ENCODE measurements at regions not wholly inside any gene's neighbourhood (a gene's known extent, or its start where the extent isn't known, plus 50 kb on each side); places are given as distances from the start of the nearest gene placed in this dataset.
"Not testable (repeated sequence)": the region's sequence is repeated elsewhere in the genome, so short reads cannot be mapped to it uniquely, and the experiment has no call there.

DNA sequence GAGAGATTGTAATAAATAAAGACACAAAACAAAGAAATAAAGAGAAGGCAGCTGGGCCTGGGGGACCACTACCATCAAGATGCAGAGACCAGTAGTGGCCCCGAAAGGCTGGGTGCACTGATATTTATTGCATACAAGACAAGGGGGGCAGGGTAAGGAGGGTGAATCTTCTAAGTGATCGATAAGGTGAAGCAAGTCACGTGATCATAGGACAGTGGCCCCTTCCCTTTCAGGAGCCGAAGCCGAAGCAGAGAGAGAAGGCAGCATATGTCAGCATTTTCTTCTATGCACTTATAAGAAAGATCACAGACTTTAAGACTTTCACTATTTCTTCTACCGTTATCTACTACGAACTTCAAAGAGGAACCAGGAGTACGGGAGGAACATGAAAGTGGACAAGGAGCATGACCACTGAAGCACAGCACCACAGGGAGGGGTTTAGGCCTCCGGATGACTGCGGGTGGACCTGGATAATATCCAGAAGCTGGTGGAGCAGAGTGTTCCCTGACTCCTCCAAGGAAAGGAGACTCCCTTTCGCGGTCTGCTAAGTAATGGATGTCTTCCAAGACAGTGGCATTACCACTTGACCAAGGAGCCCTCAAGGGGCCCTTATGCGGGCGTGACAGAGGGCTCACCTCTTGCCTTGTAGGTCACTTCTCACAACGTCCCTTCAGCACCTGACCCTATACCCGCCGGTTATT, 126.4 kb downstream of the RBM46 start:
- DNase-seq (ENCODE audit: low read depth in 4 of 4, low spot score in 1 of 4), result not testable (repeated sequence)

DNA sequence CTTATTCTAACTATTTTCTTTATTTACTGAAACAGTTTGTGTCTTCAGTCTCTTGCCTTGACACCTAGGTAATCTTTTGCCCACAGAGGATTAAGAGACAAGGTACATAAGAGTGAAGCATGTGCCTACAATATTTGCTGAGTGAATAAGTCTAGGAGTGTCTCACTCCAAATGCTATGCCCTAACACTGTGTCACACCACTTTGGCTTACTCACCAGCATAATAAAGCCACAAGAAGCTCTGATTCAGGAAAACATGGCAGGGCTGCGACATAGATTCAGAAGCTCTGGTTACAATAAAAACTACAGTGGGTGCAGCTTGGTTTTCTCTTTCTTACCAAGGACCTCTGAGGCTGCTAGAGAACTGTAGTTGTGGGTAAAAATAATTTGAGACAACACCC, 127.1 kb downstream of the RBM46 start:
- DNase-seq (ENCODE audit: low read depth in 4 of 4, low spot score in 1 of 4), result no peak

DNA sequence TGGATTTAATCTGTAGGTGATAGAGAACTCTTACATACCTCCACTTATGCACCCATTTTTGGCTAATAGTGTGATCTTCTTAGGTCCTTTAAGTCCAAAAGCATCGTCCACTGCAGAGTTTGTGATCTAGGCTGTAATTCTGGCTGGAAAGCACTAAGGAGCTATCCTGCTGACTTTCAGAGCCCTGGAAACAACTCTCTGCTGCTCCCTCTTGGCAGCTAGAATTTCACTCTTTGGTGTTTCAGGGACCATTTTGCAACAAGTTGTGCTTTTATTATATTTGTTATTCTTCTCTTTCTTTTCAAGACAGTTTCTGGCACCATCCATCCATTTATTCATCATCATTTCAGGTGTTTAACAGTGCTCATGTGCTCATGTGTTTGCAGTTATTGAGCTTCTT, 130.0 kb downstream of the RBM46 start:
- DNase-seq (ENCODE audit: low read depth in 4 of 4, low spot score in 1 of 4), result no peak

DNA sequence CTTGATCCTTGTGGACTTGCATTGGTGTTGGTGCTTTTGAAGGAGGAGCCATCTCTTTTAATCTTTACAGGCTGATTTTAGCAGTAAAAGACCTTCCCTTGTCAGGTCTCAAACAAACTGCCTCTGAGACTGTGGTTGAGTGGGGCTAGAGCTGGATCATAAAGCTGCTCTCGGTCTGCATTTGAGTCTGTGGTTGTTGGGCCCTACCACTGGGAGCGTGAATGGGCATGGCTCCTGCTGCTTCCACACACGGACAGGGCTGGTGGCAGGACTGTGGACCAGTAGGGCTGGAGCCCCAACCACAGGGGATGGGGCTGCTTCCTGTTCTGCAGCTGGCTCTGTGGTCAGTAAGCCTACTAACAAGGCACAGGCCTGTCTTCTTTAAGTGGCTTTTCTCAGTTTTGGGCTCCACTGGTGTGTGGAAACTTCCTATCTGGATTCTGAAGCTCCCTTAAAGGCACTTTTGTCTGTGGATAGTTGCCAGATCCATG, 130.6 kb downstream of the RBM46 start:
- no peak for DNase-seq (ENCODE audit: low read depth in 4 of 4, low spot score in 1 of 4)

DNA sequence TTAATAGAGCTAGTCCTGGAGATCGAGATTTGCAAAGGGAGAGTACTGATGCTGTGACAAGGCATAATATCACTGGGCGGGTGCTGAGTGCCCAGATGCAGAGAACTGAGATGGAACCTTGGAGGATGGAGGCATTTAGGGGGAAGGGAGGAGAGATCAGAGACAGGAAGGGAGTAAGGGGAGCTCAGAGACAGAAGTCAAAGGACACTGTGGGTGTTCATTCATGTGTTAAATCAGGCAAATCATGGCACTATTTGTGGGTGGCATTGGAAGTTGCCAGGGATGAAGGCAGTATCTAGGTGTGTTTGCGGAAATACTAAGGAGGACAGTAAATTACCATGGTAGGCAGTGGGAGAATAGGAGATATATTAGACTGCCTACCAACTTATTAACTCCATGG, 135.0 kb downstream of the RBM46 start:
- DNase-seq (ENCODE audit: low read depth in 4 of 4, low spot score in 1 of 4), result no peak

DNA sequence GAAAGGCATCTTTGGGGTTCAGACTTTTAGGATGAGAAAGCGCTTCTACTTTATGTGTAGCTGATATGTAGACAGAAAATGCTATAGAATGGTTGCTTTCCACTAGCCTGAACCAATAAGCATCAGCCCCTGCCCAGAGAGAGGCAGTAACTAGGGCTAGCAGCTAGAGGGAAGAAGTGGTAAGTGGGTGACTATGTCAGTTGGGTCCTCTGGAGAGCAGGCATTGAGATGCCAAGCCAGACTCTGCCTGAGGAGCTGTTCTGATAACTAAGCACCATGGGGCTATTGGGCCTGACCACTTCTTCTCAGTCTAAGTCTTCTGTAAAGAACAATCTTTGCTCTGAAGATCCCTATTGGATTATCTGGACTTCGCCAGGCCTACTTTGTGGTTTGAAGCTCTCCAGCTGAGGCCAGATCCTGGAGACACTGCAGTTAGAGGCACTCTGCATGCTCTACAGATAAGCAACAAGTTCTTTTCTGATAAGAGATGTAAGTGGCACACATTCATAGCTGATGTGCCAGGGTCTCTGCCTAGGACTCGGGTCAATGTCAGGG, 146.1 kb downstream of the RBM46 start:
- no peak for DNase-seq (ENCODE audit: low read depth in 4 of 4, low spot score in 1 of 4)

DNA sequence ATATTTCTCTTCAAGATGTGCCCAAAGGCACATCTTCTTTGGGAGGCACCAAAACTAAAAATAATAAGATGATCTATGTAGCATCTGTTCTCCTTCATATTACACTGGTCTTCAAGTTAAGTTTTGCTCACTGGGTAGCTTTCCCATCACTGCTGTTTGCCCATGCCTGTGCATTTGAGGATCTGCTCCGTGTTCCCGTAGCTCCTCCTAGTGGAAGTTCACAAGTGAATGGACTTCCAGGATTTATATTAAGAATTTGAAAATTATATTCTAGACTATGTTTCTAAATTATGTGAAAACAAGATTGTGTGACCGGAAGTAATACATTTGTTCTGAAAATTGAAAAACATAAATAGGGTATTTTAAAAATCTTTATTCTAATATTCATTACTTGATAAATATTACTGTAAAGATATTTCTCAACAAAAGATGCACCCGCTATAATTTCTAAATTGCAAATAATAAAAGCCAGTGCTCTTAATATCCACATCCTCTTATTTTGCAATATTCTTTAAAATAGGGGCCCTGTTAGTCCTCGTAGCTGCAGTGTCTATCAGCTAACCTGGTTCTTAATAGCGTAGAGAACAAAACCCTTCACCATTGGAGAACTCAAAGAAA, 147.7 kb downstream of the RBM46 start:
- DNase-seq (ENCODE audit: low read depth in 4 of 4, low spot score in 1 of 4), result no peak

DNA sequence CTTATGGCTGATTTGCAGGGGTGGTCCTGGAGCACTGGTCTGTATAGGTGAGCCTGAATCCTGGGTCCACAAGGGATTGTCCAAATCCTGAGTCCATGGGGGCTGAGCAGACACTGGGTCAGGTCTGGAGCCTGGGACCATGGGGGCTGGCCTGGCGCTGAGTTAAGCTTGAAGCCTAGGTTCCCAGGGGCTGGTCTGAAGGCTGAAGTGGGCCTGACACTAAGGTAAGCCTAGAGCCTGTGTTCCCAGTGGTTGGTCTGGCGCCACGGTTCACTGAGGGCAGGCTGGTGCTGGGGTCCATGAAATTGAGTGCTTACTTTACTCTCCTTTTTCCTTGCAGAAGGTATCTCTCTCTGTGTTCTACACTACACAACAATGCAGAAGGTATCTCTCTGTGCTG, 155.8 kb downstream of the RBM46 start:
- no peak for DNase-seq (ENCODE audit: low read depth in 4 of 4, low spot score in 1 of 4)

DNA sequence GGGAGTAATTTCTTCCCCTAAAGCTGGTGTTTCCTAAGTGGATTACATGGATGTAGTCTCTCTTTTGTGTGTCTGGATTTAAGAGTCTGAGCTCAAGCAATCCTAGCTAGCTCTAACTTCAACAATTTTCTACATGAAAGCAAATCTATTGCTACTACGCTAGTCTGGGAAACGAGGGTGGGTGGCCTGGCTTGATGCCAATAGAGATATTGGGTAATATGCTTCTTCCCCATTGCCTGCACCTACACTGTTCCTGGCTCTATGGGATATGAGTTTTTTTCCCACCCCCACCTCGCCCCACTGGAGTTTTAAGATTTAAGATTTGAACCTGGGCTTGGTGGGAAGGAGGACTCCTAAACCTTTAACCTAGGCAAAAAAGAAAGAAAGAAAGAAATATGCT, 158.8 kb downstream of the RBM46 start:
- DNase-seq (ENCODE audit: low read depth in 4 of 4, low spot score in 1 of 4), result no peak

DNA sequence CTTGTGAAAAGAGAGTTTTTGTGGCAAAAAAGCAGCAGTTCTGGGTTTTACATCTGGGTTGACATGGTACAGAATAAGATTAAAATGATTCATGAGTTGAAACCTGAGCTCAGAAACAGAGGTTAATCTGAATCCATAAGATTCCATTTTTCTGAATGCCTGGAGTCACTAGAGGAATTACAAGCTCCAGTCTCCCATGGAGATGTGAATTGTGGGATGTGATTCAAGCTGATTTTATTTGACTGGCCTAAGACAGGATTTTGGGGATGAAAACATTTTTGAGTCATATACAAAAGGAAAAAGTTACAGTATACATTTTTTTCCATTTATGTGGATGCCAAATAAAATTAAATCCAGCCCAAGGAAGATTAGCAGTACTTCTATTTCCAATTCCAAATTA, 161.1 kb downstream of the RBM46 start:
- DNase-seq (ENCODE audit: low read depth in 4 of 4, low spot score in 1 of 4), result no peak

DNA sequence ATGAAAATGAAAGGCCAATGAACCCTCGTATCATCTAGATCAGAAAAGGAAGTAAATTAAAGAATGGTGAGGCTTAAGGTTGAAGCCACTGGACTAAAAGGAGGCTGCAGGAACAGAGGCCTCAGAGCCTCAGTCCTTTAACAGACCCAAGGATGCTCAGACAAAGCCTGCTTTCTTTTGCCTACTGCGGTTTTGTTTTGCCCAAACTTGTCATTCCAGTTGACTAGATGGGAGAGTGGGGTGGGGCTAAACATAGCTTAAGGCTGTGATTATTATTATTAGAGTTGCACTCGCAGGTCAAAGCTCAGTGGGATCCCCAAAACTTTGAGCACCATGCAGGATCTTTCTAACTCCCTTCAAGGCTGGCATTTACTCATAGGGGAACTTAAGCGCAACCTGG, 163.9 kb downstream of the RBM46 start:
- DNase-seq (ENCODE audit: low read depth in 4 of 4, low spot score in 1 of 4), result no peak

DNA sequence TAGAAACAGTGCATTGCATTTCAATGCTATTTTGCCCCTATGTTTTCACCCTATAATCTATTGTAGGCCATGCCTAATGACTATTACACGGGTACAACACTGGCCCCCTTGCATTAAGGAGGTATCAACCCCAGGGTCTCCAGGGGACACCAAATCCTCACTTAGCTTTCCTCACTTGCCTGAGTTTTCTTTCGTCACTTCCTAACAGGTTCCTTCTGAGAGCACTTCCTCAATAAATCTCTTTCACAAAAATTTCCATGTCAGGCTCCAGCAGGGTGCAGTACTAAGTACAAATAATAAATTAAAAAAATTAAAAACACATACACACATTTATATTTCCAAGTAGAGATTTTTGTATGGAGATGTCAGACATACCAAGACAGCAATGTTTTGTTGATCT, 165.0 kb downstream of the RBM46 start:
- DNase-seq (ENCODE audit: low read depth in 4 of 4, low spot score in 1 of 4), result no peak

DNA sequence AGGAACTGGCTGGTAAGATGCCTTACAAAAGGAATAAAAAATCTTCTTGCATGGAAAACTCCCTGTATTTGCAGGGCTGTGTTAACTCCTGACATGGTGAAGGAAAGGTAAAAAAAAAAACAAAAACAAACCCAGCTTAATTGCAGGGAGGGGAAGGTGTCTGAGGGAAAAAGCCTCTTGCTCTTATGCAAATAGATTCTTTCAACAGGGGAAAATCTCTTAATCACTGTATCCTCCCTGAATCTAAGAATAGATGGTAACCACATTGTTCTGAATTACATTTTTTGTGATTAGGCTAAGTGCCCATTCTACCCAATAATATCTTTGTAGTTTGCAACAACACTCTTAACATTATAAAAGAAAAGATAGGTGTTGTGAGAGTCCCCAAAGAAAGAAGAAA, 172.6 kb downstream of the RBM46 start:
- DNase-seq (ENCODE audit: low read depth in 4 of 4, low spot score in 1 of 4), result no peak

DNA sequence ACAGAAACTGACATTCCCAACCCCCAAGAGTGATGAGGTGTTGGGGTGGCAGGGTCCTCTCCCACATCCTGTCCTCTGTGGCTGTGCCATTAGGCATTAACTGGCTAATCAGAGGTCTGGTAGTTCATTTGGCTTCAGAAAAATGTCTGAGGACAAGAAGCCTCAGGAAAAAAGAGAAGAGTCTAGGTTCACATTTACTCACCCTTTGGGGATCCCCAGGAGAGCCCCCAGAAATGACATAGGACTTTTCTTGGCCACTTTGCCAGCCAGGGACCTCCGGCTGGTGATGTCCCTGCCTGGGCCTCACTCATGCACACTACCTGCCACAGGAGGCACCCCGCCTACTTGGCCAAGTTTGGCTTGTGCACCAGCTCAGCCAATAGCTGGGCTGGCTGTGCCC, 173.0 kb downstream of the RBM46 start:
- no peak for DNase-seq (ENCODE audit: low read depth in 4 of 4, low spot score in 1 of 4)

DNA sequence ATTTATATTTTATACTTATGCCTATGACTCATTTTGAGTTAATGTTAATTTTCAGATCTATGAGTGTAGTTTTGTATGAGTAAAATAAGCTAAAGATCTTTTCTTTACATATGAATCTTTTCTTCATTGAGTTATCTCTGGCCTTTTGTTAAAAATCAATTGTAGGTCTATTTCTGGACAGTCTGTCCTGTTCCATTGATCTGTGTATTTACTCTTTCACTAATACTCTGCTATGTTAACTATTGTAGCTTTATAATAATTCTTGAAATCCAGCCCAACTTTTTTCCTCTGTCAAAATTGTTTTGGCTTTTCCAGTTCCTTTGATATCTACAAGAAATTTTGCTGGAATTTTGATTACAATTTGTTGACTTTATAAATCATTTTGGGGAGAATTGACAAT, 177.0 kb downstream of the RBM46 start:
- DNase-seq (ENCODE audit: low read depth in 4 of 4, low spot score in 1 of 4), result no peak

DNA sequence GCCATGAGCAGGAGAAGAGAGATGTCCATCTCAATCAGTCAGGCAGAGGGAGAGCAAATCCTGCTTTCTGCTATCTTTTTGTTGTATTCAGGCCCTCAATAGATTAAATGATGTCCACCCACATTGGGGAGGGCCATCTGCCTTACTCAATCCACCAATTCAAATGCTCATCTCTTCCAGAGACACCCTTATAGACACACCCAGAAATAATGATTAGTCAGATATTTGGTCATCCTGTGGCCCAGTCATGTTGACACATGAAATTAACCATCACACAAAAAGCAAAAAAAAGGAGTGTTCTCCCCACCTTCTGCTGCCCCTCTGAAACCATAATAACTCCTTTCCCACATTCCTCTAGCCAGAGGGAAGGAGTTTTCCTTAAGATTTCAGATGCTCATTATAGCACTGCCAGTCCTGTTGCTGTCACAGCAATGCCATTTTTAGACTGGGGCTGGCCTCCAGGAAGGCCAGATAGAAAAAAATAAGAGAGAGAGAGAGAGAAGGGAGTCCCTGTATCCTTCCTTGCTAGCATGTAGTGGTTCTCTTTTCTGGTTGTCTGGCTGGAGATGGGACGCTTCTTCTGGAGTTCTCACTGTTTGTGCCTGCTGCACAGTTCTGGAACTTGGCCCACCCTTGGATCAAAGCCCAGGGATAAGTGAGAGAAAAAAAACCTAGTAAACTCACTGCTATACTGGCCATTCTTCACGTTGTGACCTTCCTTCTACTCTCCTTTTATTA, 177.7 kb downstream of the RBM46 start:
- DNase-seq (ENCODE audit: low read depth in 4 of 4, low spot score in 1 of 4), result no peak

DNA sequence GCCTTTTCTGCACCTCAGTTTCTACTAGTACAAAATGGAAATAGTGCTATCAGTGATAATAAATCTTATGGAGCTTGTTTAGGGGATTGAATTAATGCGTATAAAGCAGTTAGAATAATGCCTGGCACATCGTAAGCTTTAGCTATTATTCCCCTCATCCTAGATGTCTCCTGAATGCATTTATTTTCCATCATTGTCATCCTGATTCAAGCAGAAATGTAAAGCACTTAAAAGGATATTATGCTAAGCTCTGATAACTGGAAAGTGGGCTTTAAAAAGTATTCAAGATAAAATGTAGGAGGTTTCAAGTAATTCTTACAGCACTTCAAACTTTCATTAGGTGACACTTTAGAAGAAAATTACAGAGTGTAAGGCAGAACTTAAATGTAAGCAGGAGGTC, 178.7 kb downstream of the RBM46 start:
- DNase-seq (ENCODE audit: low read depth in 4 of 4, low spot score in 1 of 4), result no peak

DNA sequence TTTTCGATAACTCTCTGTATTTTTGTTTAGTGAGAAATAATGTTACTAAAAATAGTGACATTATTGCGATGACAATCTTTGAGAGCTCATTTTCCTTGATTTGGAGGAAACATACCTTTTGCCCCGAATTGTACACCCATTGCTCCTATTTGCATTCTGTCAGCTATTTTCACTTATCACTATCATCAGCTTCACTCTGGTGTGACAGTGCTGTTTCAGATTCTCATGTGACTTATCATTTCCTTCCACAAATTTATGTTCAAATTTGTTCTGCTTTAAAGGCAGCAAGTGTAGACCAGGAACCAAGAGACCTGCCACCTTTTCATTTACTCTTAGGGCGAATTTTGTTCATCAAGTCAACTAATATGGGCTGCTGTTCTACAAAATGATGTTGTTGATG, 179.4 kb downstream of the RBM46 start:
- no peak for DNase-seq (ENCODE audit: low read depth in 4 of 4, low spot score in 1 of 4)

DNA sequence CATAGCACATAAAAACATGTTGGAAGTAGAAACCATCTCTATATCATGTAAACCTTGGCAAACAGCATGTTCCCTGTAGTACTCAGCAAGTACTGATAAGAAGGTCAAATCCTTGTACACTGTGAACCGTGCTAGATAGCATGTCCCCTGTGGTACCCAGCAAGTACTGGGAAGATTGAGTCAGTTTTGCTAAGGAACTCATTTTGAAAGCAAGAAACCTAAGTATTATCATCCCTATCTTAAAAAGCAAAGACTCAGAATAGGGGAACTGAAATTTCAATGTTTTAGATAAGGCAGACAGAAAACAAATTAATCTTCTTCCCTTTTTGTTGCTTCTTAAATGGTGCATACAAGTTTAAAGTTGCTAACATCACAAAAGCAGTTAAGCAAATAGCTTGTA, 180.2 kb downstream of the RBM46 start:
- DNase-seq (ENCODE audit: low read depth in 4 of 4, low spot score in 1 of 4), result no peak

DNA sequence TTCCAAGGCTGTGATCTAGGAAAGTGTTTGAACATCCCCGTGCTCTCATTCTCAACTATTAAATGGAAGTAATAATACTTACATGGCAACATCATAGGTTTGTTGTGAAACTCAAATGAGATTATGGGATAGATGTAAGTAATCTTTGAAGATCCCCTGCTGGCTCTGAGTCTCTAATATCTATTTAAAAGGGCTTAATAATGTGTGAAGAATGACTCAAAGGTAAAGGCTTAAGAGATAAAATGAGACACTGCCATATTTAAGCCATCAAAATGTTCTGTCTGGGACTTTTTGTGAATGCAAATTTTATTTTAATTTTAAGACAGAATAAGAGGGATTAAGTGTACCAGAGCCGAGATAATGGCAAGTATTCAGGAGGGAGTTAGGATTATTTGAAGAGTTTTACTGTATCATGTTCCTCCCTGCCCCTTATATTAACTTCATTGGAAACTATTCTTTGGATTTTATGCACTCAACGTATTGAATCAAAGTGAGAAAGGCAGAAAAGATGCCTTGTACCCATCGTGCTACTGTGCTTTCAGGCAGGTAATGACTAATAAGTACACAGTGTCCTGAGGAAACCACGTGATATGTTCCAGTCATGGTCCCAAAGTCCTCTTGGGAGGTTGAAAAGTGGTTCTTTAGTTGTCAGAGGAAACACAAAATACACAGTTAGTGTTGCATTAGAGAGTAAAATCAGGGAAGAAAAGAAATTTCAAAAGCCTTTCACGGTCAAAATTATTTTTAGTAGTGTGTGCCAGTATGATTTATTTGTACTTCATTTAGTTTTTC, 192.4 kb downstream of the RBM46 start:
- no peak for DNase-seq (ENCODE audit: low read depth in 4 of 4, low spot score in 1 of 4)

DNA sequence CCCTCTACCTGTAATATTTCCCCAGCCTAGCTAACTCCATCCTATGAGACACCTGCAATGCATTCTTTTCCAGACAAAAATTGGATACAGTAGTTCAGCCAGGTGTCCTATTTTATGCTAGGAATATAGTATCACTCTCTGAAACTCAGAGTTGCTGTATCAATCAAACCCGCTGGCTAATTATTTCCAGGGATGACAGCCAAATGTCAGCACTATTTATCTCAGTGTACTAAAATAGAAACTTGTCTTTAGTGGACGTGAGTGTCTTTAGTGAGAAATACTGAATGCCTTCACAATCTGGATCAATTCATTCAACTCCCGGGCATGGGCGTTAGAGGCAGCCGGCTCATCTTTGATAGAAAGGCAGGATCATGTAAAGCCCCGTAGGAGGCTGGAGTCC, 196.2 kb downstream of the RBM46 start:
- DNase-seq (ENCODE audit: low read depth in 4 of 4, low spot score in 1 of 4), result no peak
